Testis (tissue), 2 donors: ENCODE measurements at regions not wholly inside any gene's neighbourhood (a gene's known extent, or its start where the extent isn't known, plus 50 kb on each side); places are given as distances from the start of the nearest gene placed in this dataset.

ENCODE experiments used
- POLR2A ChIP-seq: fragments of 450-650 bp; IDR thresholded peaks from one replicate; pipeline ENCODE4 v1.6.1; 2017; ENCODE audit warnings: antibody characterized with exemption, mild to moderate bottlenecking, moderate library complexity
- TF ChIP-seq, protein P1 (sequence below), 3 experiments: fragments of 450-650 bp in 2 of 3; fragments of 200-600 bp in 1 of 3; sonication (generic) in 1 of 3; IDR thresholded peaks; one replicate each; pipeline ENCODE4 v1.5.1; 2016 to 2019; ENCODE audit warnings: antibody characterized with exemption in 3 of 3, mild to moderate bottlenecking in 2 of 3, moderate library complexity in 1 of 3

DNA sequence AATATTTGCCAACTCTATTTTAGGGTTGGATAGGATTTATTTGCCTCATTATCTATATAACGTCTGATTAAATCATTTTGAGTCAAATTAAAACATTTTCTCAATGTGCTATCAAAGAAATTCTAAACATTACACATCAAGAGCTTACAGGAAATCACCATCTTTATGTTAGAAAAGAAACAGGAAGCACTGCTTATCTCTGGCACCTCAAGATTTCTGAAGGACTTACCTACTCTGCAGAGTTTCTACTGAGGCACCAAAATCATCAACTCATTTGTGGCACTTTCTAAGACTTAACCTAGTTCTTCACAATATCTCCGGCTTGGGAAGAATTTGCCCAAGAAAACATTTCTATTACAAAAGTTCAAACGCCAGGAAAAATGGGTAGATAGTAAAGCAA lies 181.3 kb upstream of the EOMES start:
- TF ChIP-seq, protein P1, sequence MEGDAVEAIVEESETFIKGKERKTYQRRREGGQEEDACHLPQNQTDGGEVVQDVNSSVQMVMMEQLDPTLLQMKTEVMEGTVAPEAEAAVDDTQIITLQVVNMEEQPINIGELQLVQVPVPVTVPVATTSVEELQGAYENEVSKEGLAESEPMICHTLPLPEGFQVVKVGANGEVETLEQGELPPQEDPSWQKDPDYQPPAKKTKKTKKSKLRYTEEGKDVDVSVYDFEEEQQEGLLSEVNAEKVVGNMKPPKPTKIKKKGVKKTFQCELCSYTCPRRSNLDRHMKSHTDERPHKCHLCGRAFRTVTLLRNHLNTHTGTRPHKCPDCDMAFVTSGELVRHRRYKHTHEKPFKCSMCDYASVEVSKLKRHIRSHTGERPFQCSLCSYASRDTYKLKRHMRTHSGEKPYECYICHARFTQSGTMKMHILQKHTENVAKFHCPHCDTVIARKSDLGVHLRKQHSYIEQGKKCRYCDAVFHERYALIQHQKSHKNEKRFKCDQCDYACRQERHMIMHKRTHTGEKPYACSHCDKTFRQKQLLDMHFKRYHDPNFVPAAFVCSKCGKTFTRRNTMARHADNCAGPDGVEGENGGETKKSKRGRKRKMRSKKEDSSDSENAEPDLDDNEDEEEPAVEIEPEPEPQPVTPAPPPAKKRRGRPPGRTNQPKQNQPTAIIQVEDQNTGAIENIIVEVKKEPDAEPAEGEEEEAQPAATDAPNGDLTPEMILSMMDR (IDR thresholded peaks at IDR 0.05), result no peak
- TF ChIP-seq POLR2A, result no peak
